HCT116 (cell line): ENCODE measurements at regions not wholly inside any gene's neighbourhood (a gene's known extent, or its start where the extent isn't known, plus 50 kb on each side); places are given as distances from the start of the nearest gene placed in this dataset.
"Not testable (repeated sequence)": the region's sequence is repeated elsewhere in the genome, so short reads cannot be mapped to it uniquely, and the experiment has no call there.

Experiments used
- ATAC-seq: fragments of 200-7000 bp; cut with Tn5 transposase; 2 replicates; pipeline ENCODE4 v1.9.1; 2020; ENCODE audit warnings: mild to moderate bottlenecking, moderate library complexity
- BruUV-seq: library from RNA; stranded (reverse); fragments of 400-500 nt; replicated peaks from 2 replicates; lab custom pipeline; 2021; lab: Mats Ljungman, UMichigan
- CTCF ChIA-PET: fragments of 300-600 bp; sonication (Branson Sonifier 250); formaldehyde crosslinking; loops from one replicate; lab custom pipeline; 2021; ENCODE audit warnings: antibody characterized with exemption; lab: Charles Lee
- POLR2A ChIA-PET: fragments of 300-600, 350-600 bp; sonication (Branson Sonifier 250); formaldehyde crosslinking; loops from one replicate; lab custom pipeline; 2021; ENCODE audit warnings: antibody characterized with exemption; lab: Charles Lee
- RAD21 ChIA-PET, 2 experiments: fragments of 300-600 bp; sonication (Branson Sonifier 250); formaldehyde crosslinking; loops; one replicate each; lab custom pipeline; 2023; ENCODE audit warnings: low total read pairs in 2 of 2; ENCODE audit not compliant: uncharacterized antibody in 2 of 2, unreplicated experiment in 2 of 2, low non-redundant PET in 1 of 2; lab: Charles Lee
- DNase-seq: peaks from one replicate; pipeline ENCODE4 v3.0.0-alpha.2; 2010; ENCODE audit warnings: low read depth, low spot score
- H2AFZ ChIP-seq: fragments of 200-600 bp; shearing (Covaris generic), sonication (generic); 2 replicates; pipeline ENCODE4 v1.6.1; 2017; ENCODE audit warnings: low read depth, mixed run types, mixed read lengths, antibody characterized with exemption, low read length; ENCODE audit not compliant: poor library complexity, severe bottlenecking
- H3K27ac ChIP-seq: 2 replicates; pipeline ENCODE4 v1.5.1; 2012; ENCODE audit warnings: low read depth, low read length
- H3K27me3 ChIP-seq: fragments of 200-600 bp; sonication (generic); 2 replicates; pipeline ENCODE4 v1.6.1; 2016; ENCODE audit warnings: mixed run types, low read length, mixed read lengths; ENCODE audit not compliant: insufficient read depth
- H3K36me3 ChIP-seq, 2 experiments: fragments of 200-500 bp in 1 of 2; fragments of 200-600 bp in 1 of 2; sonication (Bioruptor generic) in 1 of 2; sonication (generic) in 1 of 2; 2 replicates each; pipeline versions ENCODE4 v1.5.1 to v1.6.1; 2014 to 2016; ENCODE audit warnings: low read length in 2 of 2, inconsistent platforms in 1 of 2, mixed read lengths in 1 of 2, mixed run types in 1 of 2; ENCODE audit not compliant: insufficient read depth in 2 of 2, control insufficient read depth in 1 of 2
- H3K4me1 ChIP-seq, 2 experiments: fragments of 200-600 bp in 1 of 2; sonication (generic) in 1 of 2; 2 replicates each; pipeline versions ENCODE4 v1.5.1 to v1.6.1; 2012 to 2017; ENCODE audit warnings: low read length in 2 of 2, inconsistent platforms in 1 of 2, mild to moderate bottlenecking in 1 of 2, mixed read lengths in 1 of 2, mixed run types in 1 of 2, moderate library complexity in 1 of 2; ENCODE audit not compliant: insufficient read depth in 2 of 2, control insufficient read depth in 1 of 2
- H3K4me2 ChIP-seq: fragments of 200-600 bp; sonication (generic); 2 replicates; pipeline ENCODE4 v1.6.1; 2017; ENCODE audit warnings: mixed run types, low read length, mixed read lengths
- H3K4me3 ChIP-seq, 2 experiments: fragments of 200-600 bp in 1 of 2; sonication (generic) in 1 of 2; replicated peaks in 1 of 2; 2 replicates each; pipeline ENCODE4 v1.5.1; 2011 to 2016; ENCODE audit warnings: low read length in 2 of 2, control low read depth in 1 of 2, low read depth in 1 of 2, mild to moderate bottlenecking in 1 of 2, mixed read lengths in 1 of 2, mixed run types in 1 of 2
- H3K79me2 ChIP-seq: fragments of 200-600 bp; sonication (generic); 2 replicates; pipeline ENCODE4 v1.6.1; 2017; ENCODE audit warnings: mild to moderate bottlenecking, mixed run types, low read length, moderate library complexity, mixed read lengths; ENCODE audit not compliant: insufficient read depth
- H3K9ac ChIP-seq: fragments of 200-600 bp; sonication (generic); 2 replicates; pipeline ENCODE4 v1.6.1; 2016; ENCODE audit warnings: low read length, mixed read lengths
- H3K9me2 ChIP-seq: fragments of 200-600 bp; sonication (generic), shearing (Covaris generic); 2 replicates; pipeline ENCODE4 v1.6.1; 2017; ENCODE audit warnings: mixed run types, mild to moderate bottlenecking, moderate library complexity; ENCODE audit not compliant: insufficient read depth
- H3K9me3 ChIP-seq, 2 experiments: fragments of 200-500 bp in 1 of 2; fragments of 200-600 bp in 1 of 2; sonication (Bioruptor generic) in 1 of 2; sonication (generic) in 1 of 2; 2 replicates each; pipeline ENCODE4 v1.6.1; 2014 to 2017; ENCODE audit warnings: low read length in 2 of 2, mixed read lengths in 2 of 2, inconsistent platforms in 1 of 2, low read depth in 1 of 2, mild to moderate bottlenecking in 1 of 2, mixed run types in 1 of 2, moderate library complexity in 1 of 2; ENCODE audit not compliant: control insufficient read depth in 1 of 2, insufficient read depth in 1 of 2
- H4K20me1 ChIP-seq: fragments of 200-600 bp; sonication (generic), shearing (Covaris generic); 2 replicates; pipeline ENCODE4 v1.6.1; 2017; ENCODE audit warnings: mixed run types, mild to moderate bottlenecking, moderate library complexity; ENCODE audit not compliant: insufficient read depth
- CBX3 ChIP-seq: IDR thresholded peaks from 2 replicates; pipeline ENCODE4 v1.6.1; 2012; ENCODE audit warnings: low read depth
- CEBPB ChIP-seq: IDR thresholded peaks from 2 replicates; pipeline ENCODE4 v1.6.1; 2012; ENCODE audit warnings: low read depth
- EGR1 ChIP-seq: IDR thresholded peaks from 2 replicates; pipeline ENCODE4 v1.6.1; 2012; ENCODE audit warnings: low read depth
- EZH2 ChIP-seq: fragments of 200-600 bp; sonication (generic); IDR thresholded peaks from 2 replicates; pipeline ENCODE4 v1.6.1; 2017; ENCODE audit warnings: antibody characterized with exemption, mixed run types
- EZH2phosphoT487 ChIP-seq: fragments of 200-600 bp; IDR thresholded peaks from 2 replicates; pipeline ENCODE4 v1.6.1; 2018; ENCODE audit warnings: antibody characterized with exemption, borderline replicate concordance
- FOSL1 ChIP-seq: IDR thresholded peaks from 2 replicates; pipeline ENCODE4 v1.6.1; 2012; ENCODE audit warnings: low read depth
- JUND ChIP-seq: IDR thresholded peaks from 2 replicates; pipeline ENCODE4 v1.6.1; 2012
- POLR2A ChIP-seq: IDR thresholded peaks from 2 replicates; pipeline ENCODE4 v1.7.0; 2011; ENCODE audit warnings: borderline replicate concordance; ENCODE audit not compliant: insufficient read depth, insufficient read length; ENCODE audit errors: extremely low read depth
- POLR2AphosphoS5 ChIP-seq: IDR thresholded peaks from 2 replicates; pipeline ENCODE4 v1.6.1; 2011; ENCODE audit warnings: mild to moderate bottlenecking, low read depth, low read length, moderate library complexity
- RAD21 ChIP-seq: IDR thresholded peaks from 2 replicates; pipeline ENCODE4 v1.6.1; 2012; ENCODE audit warnings: low read depth, mild to moderate bottlenecking
- SP1 ChIP-seq: IDR thresholded peaks from 2 replicates; pipeline ENCODE4 v1.6.1; 2012; ENCODE audit warnings: low read depth
- SRF ChIP-seq: IDR thresholded peaks from 2 replicates; pipeline ENCODE4 v1.6.1; 2012; ENCODE audit warnings: low read depth
- YY1 ChIP-seq: IDR thresholded peaks from 2 replicates; pipeline ENCODE4 v1.6.1; 2011; ENCODE audit warnings: low read length, low read depth, moderate library complexity, mild to moderate bottlenecking; ENCODE audit not compliant: insufficient replicate concordance; ENCODE audit errors: extremely low read depth
- ZBTB33 ChIP-seq: IDR thresholded peaks from 2 replicates; pipeline ENCODE4 v1.6.1; 2011; ENCODE audit warnings: mild to moderate bottlenecking, low read length, moderate library complexity; ENCODE audit not compliant: insufficient replicate concordance; ENCODE audit errors: extremely low read depth
- ZFX ChIP-seq: fragments of 450-650 bp; IDR thresholded peaks from 2 replicates; pipeline ENCODE4 v1.6.1; 2017
- ZNF274 ChIP-seq: fragments of 200-500 bp; sonication (Bioruptor generic); IDR thresholded peaks from 2 replicates; pipeline ENCODE4 v1.6.1; 2014; ENCODE audit warnings: mild to moderate bottlenecking, low read depth, low read length, inconsistent platforms
- intact Hi-C: fragments of 100-400 bp; cut with micrococcal nuclease; formaldehyde crosslinking; loops from 2 replicates; pipeline ENCODE4 v1.10.0; 2022

DNA sequence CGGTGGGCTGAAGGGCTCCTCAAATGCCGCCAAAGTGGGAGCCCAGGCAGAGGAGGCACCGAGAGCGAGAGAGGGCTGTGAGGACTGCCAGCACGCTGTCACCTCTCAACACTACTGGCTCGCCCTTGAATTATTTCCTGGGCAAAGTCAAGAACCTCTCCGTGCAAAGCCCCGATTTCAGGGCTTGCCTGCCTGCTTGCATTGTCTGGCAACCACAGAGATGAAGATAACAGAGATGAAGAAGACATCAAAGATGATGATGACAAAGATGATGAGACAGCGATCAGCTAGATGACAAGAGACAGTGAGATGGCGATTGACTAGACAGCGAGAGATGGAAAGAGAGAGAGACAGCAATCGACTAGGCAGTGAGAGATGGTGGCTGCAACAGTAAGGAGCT, 976.5 kb downstream of the ADGRL2 start:
- no peaks in the 10 kb centered on the region for H3K36me3 ChIP-seq

DNA sequence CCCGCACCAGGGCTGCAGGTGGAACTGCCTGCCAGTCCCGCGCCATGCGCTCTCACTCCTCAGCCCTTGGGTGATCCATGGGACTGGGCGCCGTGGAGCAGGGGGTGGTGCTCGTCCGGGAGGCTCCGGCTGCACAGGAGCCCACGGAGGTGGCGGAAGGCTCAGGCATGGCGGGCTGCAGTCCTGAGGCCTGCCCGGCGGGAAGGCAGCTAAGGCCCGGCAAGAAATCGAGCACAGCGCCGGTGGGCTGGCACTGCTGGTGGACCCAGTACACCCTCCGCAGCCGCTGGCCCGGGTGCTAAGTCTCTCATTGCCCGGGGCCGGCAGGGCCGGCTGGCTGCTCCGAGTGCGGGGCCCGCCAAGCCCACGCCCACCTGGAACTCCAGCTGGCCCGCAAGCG, 976.0 kb downstream of the ADGRL2 start:
- H3K9me2 ChIP-seq, H4K20me1 ChIP-seq, ATAC-seq, H3K9ac ChIP-seq, RAD21 ChIA-PET, H3K27me3 ChIP-seq, DNase-seq, H3K36me3 ChIP-seq, H3K9me3 ChIP-seq, H3K4me3 ChIP-seq, H3K4me2 ChIP-seq, H3K79me2 ChIP-seq, H3K27ac ChIP-seq, BruUV-seq, H2AFZ ChIP-seq, CTCF ChIA-PET, POLR2A ChIA-PET, H3K4me1 ChIP-seq: not testable (repeated sequence)
- intact Hi-C loops: loop anchor here (10.0 kb wide), 1 partner anchor 1078 kb away; no protein-coding TSS in a partner anchor

More for the DNA sequence above, 976.5 kb downstream of the ADGRL2 start:
- intact Hi-C loops: loop anchor here (10.0 kb wide), 1 partner anchor 1078 kb away; no protein-coding TSS in a partner anchor
- BruUV-seq: no TSS peak
- no peaks in the 10 kb centered on the region for H3K9me3 ChIP-seq
- no peak overlapping the region for H3K4me3 ChIP-seq
- H3K79me2 ChIP-seq: no peaks in the 10 kb centered on the region
- H3K27ac ChIP-seq: no peak overlapping the region
- H3K9me2 ChIP-seq: no peaks in the 10 kb centered on the region
- H4K20me1 ChIP-seq: no peaks in the 10 kb centered on the region
- H3K4me2 ChIP-seq: no peak overlapping the region
- DNase-seq (no peak), ATAC-seq (no peak)
- ChIA-PET RAD21 (no interaction called here), POLR2A (no interaction called here), CTCF (no interaction called here)
- no peak for TF ChIP-seq SP1
- TF ChIP-seq POLR2A: no peak
- no peak for TF ChIP-seq ZBTB33
- no peak for TF ChIP-seq ZFX
- no peak for TF ChIP-seq EZH2phosphoT487
- TF ChIP-seq FOSL1: no peak
- no peak for TF ChIP-seq JUND
- TF ChIP-seq POLR2AphosphoS5: no peak
- TF ChIP-seq CEBPB: no peak
- no peak for TF ChIP-seq RAD21
- TF ChIP-seq CBX3: no peak
- TF ChIP-seq ZNF274: no peak
- no peak for TF ChIP-seq SRF
- no peak for TF ChIP-seq YY1
- TF ChIP-seq EGR1: no peak
- TF ChIP-seq EZH2: no peak
- no peak overlapping the region for H3K9ac ChIP-seq
- no peaks in the 10 kb centered on the region for H3K4me1 ChIP-seq
- H2AFZ ChIP-seq: no peak overlapping the region
- no peaks in the 10 kb centered on the region for H3K27me3 ChIP-seq
